ENCODE measurements at regions not wholly inside any gene's neighbourhood (a gene's known extent, or its start where the extent isn't known, plus 50 kb on each side); places are given as distances from the start of the nearest gene placed in this dataset.

DNA sequence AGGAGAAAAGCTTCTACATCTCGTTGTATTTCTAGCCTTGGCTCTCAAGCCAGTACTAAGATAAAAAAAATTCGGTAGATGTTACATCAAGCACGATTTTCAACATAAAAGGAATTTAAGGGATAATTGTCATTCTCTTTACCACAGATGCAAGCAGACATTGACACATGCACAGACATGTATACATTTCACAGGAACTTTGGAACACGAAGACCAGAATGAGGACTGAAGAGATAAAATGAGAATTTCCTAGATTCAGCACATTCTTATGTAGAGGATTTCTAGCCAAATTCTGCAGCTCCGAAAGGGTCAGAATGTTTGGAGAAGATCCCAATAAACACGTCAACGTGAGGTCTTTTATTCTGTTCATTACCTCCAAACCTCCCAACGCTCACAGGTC is 284.5 kb upstream of the ARGLU1 start:
- H3K79me2 ChIP-seq (ENCODE audit: insufficient read depth, low read length): no peaks in the 10 kb centered on the region
- BruUV-seq (replicated peaks): no TSS peak
- no peaks in the 10 kb centered on the region for H3K4me1 ChIP-seq (ENCODE audit: control insufficient read depth in 1 of 2, insufficient read depth in 2 of 2, low read length in 2 of 2)
- H3K27me3 ChIP-seq (ENCODE audit: insufficient read depth, low read length): no peaks in the 10 kb centered on the region
- no peak overlapping the region for H3K4me2 ChIP-seq (ENCODE audit: low read length)
- DNase-seq (ENCODE audit: low read depth, low spot score) (no peak), ATAC-seq (no peak)
- H3K36me3 ChIP-seq (ENCODE audit: control insufficient read depth in 1 of 2, insufficient read depth in 2 of 2, low read length in 2 of 2): no peaks in the 10 kb centered on the region
- ChIA-PET CTCF (no interaction called here), POLR2A (no interaction called here), RAD21 (ENCODE audit: low non-redundant PET in 1 of 2, low total read pairs in 2 of 2, uncharacterized antibody in 2 of 2, unreplicated experiment in 2 of 2) (no interaction called here)
- TF ChIP-seq CBX3 (IDR thresholded peaks at IDR 0.05; ENCODE audit: low read depth) (no peak), POLR2A (IDR thresholded peaks at IDR 0.05; ENCODE audit: borderline replicate concordance, extremely low read depth, insufficient read depth, insufficient read length) (no peak), SP1 (IDR thresholded peaks at IDR 0.05; ENCODE audit: low read depth) (no peak), POLR2AphosphoS5 (IDR thresholded peaks at IDR 0.05; ENCODE audit: low read depth, low read length) (no peak), SIN3A (IDR thresholded peaks at IDR 0.05; ENCODE audit: low read depth) (no peak), RAD21 (IDR thresholded peaks at IDR 0.05; ENCODE audit: low read depth) (no peak), JUND (IDR thresholded peaks at IDR 0.05) (no peak), ZFX (IDR thresholded peaks at IDR 0.05) (no peak)
- H3K9ac ChIP-seq (ENCODE audit: low read length): no peak overlapping the region
- no peaks in the 10 kb centered on the region for H3K9me3 ChIP-seq (ENCODE audit: control insufficient read depth in 1 of 2, insufficient read depth in 1 of 2, low read depth in 1 of 2, low read length in 2 of 2)
- H3K27ac ChIP-seq (ENCODE audit: low read depth, low read length): no peak overlapping the region
- no peak overlapping the region for H3K4me3 ChIP-seq (replicated peaks in 1 of 2; ENCODE audit: low read depth in 1 of 2, low read length in 2 of 2)
- no peaks in the 10 kb centered on the region for H3K9me2 ChIP-seq (ENCODE audit: insufficient read depth)
- intact Hi-C loops (cut with micrococcal nuclease): no loop called here
- no peaks in the 10 kb centered on the region for H4K20me1 ChIP-seq (ENCODE audit: insufficient read depth)
- no peak overlapping the region for H2AFZ ChIP-seq (ENCODE audit: low read depth, low read length, poor library complexity, severe bottlenecking)

GRCh38 chr13:106850973-106851650 is 283.2 kb upstream of the ARGLU1 start:
- H3K79me2 ChIP-seq (ENCODE audit: insufficient read depth, low read length): no peaks in the 10 kb centered on the region
- POLR2A ChIA-PET: no interaction called here
- no peaks in the 10 kb centered on the region for H3K36me3 ChIP-seq (ENCODE audit: control insufficient read depth in 1 of 2, insufficient read depth in 2 of 2, low read length in 2 of 2)
- H3K4me1 ChIP-seq (ENCODE audit: control insufficient read depth in 1 of 2, insufficient read depth in 2 of 2, low read length in 2 of 2): no peaks in the 10 kb centered on the region
- no peak for TF ChIP-seq EGR1 (IDR thresholded peaks at IDR 0.05; ENCODE audit: low read depth)
- H3K27ac ChIP-seq (ENCODE audit: low read depth, low read length): no peak overlapping the region
- RAD21 ChIA-PET (ENCODE audit: low non-redundant PET in 1 of 2, low total read pairs in 2 of 2, uncharacterized antibody in 2 of 2, unreplicated experiment in 2 of 2): no interaction called here
- BruUV-seq (replicated peaks): no TSS peak
- H2AFZ ChIP-seq (ENCODE audit: low read depth, low read length, poor library complexity, severe bottlenecking): no peak overlapping the region
- CTCF ChIA-PET: no interaction called here
- DNase-seq (ENCODE audit: low read depth, low spot score) (no peak), ATAC-seq (no peak)
- H3K27me3 ChIP-seq (ENCODE audit: insufficient read depth, low read length): no peaks in the 10 kb centered on the region
- H3K9me3 ChIP-seq (ENCODE audit: control insufficient read depth in 1 of 2, insufficient read depth in 1 of 2, low read depth in 1 of 2, low read length in 2 of 2): no peaks in the 10 kb centered on the region
- intact Hi-C loops (cut with micrococcal nuclease): no loop called here
- H3K4me2 ChIP-seq (ENCODE audit: low read length): no peak overlapping the region
- H4K20me1 ChIP-seq (ENCODE audit: insufficient read depth): no peaks in the 10 kb centered on the region
- no peak overlapping the region for H3K4me3 ChIP-seq (replicated peaks in 1 of 2; ENCODE audit: low read depth in 1 of 2, low read length in 2 of 2)
- no peaks in the 10 kb centered on the region for H3K9me2 ChIP-seq (ENCODE audit: insufficient read depth)
- no peak overlapping the region for H3K9ac ChIP-seq (ENCODE audit: low read length)
